ENCODE measurements at regions not wholly inside any gene's neighbourhood (a gene's known extent, or its start where the extent isn't known, plus 50 kb on each side); places are given as distances from the start of the nearest gene placed in this dataset.
"Not testable (repeated sequence)": the region's sequence is repeated elsewhere in the genome, so short reads cannot be mapped to it uniquely, and the experiment has no call there.

DNA sequence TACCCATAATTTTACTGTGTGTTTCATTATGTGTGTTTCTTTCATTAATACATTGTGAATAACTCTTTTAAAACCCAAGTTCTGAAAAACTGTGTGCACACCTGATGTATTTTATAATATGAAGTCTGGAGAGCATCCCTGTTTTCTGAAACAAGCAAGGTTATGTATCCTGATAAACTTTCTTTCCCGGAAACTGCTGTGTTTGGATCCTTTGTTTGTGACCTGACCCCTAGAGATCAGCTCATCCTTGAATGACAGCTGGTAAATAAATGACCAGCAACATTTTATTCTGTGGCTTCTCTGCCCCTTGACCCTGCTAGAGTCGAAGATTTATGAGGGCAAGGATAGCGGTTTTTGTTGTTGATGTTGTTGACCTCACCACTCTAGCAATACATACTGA lies 535.6 kb upstream of the ZFP42 start:
- DNase-seq, result no peak

DNA sequence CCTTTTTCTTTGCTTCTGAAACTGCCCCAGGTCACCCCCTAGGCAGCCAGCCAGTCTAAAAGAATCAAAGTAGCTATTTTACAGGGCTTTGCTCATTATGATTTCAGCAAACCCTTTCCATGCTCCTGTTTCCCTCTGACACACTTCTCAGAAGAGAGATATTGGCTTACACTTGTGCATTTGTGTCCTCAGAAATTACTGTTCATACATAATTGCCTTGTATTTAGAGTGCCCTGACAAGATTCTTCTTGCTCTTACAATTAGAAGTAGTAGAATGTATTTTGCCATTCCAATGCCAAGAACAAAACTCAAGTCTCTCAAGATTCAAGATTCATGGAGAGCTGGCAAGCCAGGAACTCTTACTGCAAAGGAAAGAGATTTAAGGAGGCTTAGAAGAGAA lies 531.0 kb upstream of the ZFP42 start:
- DNase-seq, result no peak

- no peak for DNase-seq
These were observed 528.3 kb upstream of the ZFP42 start for GRCh38 chr4:187467224-187467623.

GRCh38 chr4:187469627-187470026 lies 525.9 kb upstream of the ZFP42 start:
- DNase-seq, result no peak

DNA sequence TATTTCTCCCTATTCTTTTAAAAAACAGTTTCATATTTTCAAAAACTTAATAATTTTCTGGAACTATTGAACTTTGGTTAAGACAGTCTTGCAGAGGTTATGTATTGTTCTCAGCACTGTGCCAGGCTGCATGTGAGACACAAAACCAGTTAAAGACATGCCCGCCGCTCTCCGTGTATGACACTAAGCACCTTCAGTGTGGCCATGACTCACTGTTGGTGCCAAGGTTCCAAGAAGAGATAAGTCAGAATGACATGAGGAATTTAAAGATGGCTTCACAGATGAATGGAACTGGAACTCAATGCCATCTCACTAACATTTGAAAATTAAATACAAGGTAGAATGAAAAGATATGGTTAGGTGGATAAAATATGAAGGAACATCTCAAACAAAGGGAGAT lies 525.5 kb upstream of the ZFP42 start:
- DNase-seq, result no peak

DNA sequence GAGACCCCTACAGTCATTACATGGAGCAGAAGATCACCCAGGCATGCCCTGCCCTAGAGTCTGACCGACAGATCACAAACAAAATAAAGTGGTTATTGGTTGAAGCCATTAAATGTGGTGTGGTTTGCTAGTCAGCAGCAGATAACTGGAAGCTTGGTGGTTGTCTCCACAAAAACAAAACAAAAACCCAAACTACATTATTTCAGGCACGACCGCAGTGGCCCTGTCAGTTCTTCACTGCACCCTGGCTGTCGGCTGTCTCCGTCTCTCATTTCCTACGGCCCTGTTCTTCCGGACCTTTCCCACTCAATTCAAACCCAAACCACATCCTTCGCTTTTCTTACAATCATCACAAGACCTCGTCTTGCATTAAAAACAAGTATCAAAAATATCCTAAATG lies 521.3 kb upstream of the ZFP42 start:
- DNase-seq, result no peak

DNA sequence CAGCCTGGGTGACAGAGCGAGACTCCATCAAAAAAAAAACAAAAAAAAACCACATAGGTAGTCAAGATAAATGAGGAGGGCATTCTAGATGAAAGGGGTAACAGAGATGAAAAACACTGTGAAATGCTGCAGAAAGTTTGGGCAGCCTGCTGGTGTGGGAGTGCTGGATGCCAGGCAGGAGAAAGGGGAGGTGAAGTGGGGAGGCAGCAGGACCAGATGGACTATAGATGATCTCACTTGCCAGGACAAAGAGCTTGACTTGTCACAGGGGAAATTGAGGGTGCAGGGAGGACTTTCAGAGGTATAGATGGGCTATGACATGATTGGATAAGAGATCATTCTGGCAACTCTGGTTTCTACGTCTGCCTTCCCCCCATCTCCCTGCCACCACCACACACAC lies 519.7 kb upstream of the ZFP42 start:
- DNase-seq, result no peak

- no peak for DNase-seq
These were observed 518.3 kb upstream of the ZFP42 start for GRCh38 chr4:187477224-187477623.

- DNase-seq, result no peak
These were observed 517.1 kb upstream of the ZFP42 start for GRCh38 chr4:187478292-187479140.

GRCh38 chr4:187479511-187479910 lies 516.1 kb upstream of the ZFP42 start:
- no peak for DNase-seq

DNA sequence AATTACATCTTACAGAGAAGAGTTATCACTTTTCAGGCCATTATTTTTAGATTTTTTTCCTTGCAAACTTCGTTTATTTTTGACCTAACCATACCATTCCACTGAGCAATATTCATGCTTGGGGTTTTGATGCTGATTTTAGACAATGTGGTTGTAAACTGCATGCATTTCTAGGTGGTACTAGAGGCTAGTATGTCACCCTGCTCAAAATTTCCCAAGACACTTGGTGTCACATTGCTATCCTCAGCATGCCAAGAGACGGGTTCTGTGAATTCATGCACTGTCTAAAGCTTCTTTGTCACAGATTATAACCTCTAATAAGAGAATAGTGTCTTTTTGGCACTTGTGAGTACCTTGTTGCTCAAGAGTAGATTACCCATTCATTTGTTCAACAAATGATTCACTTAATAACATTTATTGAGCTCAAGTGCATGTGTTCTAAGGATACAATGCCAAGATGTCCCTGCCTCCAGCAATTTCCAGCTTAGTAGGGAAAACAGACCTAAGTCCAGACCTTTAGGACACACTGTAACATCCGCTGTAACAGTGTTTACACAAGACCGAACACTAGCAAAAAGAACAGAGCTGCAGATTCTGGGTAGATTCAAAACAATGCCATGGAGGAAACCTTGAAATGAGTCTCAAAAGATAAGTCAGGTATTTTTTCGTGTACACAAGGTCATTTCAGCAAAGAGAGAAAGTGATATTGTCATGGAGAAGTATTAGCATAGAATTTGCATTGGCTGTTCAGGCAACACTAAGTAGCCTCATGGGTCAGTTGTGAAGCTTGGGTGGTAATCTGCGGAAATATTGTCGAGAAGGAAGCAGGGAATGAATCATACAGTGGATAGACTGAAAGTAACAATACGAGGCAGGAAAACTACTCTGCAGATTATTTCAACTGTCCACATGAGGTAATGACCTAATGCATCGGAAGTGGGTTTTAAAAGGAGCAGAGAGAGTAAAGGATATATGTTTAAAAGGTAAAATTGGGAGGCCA lies 515.1 kb upstream of the ZFP42 start:
- DNase-seq, result no peak

- no peak for DNase-seq
These were observed 511.4 kb upstream of the ZFP42 start for GRCh38 chr4:187484186-187484585.

- DNase-seq, result no peak
These were observed 509.9 kb upstream of the ZFP42 start for GRCh38 chr4:187485676-187486075.

- no peak for DNase-seq
These were observed 504.3 kb upstream of the ZFP42 start for GRCh38 chr4:187491286-187491685.

DNA sequence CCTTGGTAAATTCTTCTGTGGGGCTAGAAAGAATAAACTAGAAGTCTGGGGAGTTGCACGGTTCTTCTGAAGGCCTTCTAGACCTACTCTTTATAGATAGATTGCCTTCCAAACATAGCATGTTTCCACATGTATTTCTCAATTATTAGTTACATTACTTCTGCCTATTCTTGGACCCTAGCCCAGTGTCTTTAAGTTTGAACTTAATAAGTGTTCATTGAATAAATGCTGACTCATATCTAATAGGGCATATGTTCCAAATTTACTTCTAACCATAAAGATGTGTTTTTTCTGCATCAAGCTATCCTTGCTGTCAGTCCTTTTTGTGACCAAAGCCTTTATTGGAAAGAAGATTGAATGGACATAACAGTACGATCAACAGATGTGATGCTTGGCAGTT lies 503.6 kb upstream of the ZFP42 start:
- DNase-seq, result no peak

DNA sequence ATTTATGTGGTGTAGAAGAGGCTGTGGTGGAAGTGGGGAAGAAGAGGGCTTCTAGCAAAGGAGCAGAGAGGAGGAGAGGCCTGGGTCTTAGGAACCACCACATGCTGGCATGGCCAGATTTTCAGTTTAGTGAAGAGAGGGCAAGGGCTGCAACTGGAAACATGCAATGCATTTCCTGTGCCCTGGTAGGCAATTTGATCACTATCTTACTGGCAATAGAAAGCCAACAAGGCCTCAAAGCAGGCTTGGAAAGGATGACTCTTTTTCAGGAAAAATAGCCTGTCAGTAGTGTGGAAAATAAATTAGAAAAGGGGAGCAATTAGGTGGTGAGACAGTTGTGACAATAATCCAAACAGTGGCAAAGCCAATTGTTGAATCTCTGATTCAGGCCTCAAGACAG lies 501.9 kb upstream of the ZFP42 start:
- DNase-seq, result no peak

GRCh38 chr4:187499956-187500355 lies 495.6 kb upstream of the ZFP42 start:
- no peak for DNase-seq

DNA sequence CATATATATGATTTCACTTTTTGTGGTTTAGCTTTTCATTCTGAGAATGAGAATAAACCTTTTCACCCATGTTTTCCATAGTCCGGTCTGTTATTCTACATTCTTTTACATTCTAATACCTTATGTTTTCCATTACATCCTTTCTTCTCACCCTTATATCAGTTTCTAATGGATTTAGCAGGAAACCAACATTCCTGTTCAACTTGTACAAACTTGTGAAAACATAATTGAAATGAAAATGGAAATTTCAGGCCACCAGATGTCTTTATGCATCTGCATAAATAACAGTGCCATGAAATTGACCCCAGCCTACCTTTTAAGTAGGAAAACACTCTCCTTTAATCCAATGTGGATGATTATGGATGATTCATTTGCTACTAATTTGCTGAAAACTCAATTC lies 494.8 kb upstream of the ZFP42 start:
- DNase-seq, result no peak

GRCh38 chr4:187501731-187502130 lies 493.8 kb upstream of the ZFP42 start:
- DNase-seq, result no peak

GRCh38 chr4:187504974-187505797 lies 490.4 kb upstream of the ZFP42 start:
- no peak for DNase-seq

- not testable (repeated sequence) for DNase-seq
These were observed 489.8 kb upstream of the ZFP42 start for GRCh38 chr4:187505798-187506141.

DNA sequence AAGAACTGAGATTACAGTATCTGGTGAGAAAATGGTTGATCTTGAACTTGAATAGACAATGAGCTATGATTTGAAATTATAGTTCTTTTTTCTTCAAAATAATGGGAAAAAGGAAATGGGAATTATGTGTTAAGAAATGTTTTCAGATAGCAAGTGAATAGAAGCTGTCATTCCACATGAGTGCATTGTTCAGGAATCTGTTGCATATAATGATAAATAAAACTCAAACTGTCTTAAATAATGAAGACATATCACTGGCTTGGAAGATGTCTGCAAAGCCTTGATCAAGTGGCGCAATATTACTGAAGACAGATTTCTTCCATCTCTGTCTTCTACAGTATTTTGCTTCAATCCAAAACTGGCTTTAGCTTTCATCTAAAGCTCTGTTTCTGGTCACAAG lies 479.3 kb upstream of the ZFP42 start:
- DNase-seq, result no peak

- no peak for DNase-seq
These were observed 453.9 kb upstream of the ZFP42 start for GRCh38 chr4:187541666-187542065.

Measured in hematopoietic multipotent progenitor cell treated with erythropoietin and hydrocortisone succinate and interleukin-3 and kit ligand, for 4 days (in vitro differentiated cells).